Activated T-cell treated with anti-CD3 and anti-CD28 coated beads, Interleukin-2, amount 50 U/mL, for 4 hours (primary cell): ENCODE measurements at regions not wholly inside any gene's neighbourhood (a gene's known extent, or its start where the extent isn't known, plus 50 kb on each side); places are given as distances from the start of the nearest gene placed in this dataset.

Experiments
- ATAC-seq, 2 donors: fragments of 200-7000 bp; cut with Tn5 transposase; one replicate each; pipeline ENCODE4 v1.10.0; 2021
- DNase-seq: peaks from one replicate; pipeline ENCODE4 v3.0.0-alpha.2; 2020
- H3K27me3 Mint-ChIP-seq: one replicate; pipeline ENCODE4 v1.8.0; 2021; ENCODE audit warnings: low read depth, mixed read lengths
- H3K36me3 Mint-ChIP-seq: one replicate; pipeline ENCODE4 v1.8.0; 2022; ENCODE audit warnings: mixed read lengths; ENCODE audit not compliant: insufficient read depth
- H3K4me1 Mint-ChIP-seq: one replicate; pipeline ENCODE4 v1.8.0; 2021; ENCODE audit warnings: low read depth, mixed read lengths
- H3K4me3 Mint-ChIP-seq: one replicate; pipeline ENCODE4 v1.8.0; 2021; ENCODE audit warnings: mild to moderate bottlenecking, moderate library complexity, mixed read lengths
- H3K9me3 Mint-ChIP-seq: one replicate; pipeline ENCODE4 v1.8.0; 2021; ENCODE audit warnings: mixed read lengths

GRCh38 chr2:14930441-14930840 lies 297.9 kb downstream of the LRATD1 start:
- DNase-seq (no peak), ATAC-seq (no peak)
- H3K36me3 Mint-ChIP-seq: no peaks in the 10 kb centered on the region
- no peaks in the 10 kb centered on the region for H3K27me3 Mint-ChIP-seq
- no peaks in the 10 kb centered on the region for H3K4me1 Mint-ChIP-seq
- H3K4me3 Mint-ChIP-seq: no peak overlapping the region
- H3K9me3 Mint-ChIP-seq: no peaks in the 10 kb centered on the region

GRCh38 chr2:14932285-14932684 lies 299.8 kb downstream of the LRATD1 start:
- H3K9me3 Mint-ChIP-seq: peaks cover 6% of the 10 kb centered on the region
- H3K4me1 Mint-ChIP-seq: no peaks in the 10 kb centered on the region
- no peak for ATAC-seq
- no peaks in the 10 kb centered on the region for H3K36me3 Mint-ChIP-seq
- no peak overlapping the region for H3K4me3 Mint-ChIP-seq
- no peak for DNase-seq
- H3K27me3 Mint-ChIP-seq: no peaks in the 10 kb centered on the region

GRCh38 chr2:14933753-14934152 lies 301.2 kb downstream of the LRATD1 start:
- no peak for DNase-seq
- no peaks in the 10 kb centered on the region for H3K4me1 Mint-ChIP-seq
- H3K4me3 Mint-ChIP-seq: no peak overlapping the region
- peaks cover 6% of the 10 kb centered on the region for H3K9me3 Mint-ChIP-seq
- H3K36me3 Mint-ChIP-seq: no peaks in the 10 kb centered on the region
- no peaks in the 10 kb centered on the region for H3K27me3 Mint-ChIP-seq
- ATAC-seq: no peak

GRCh38 chr2:14936426-14936825 lies 303.9 kb downstream of the LRATD1 start:
- peaks cover 6% of the 10 kb centered on the region for H3K9me3 Mint-ChIP-seq
- H3K36me3 Mint-ChIP-seq: no peaks in the 10 kb centered on the region
- no peak overlapping the region for H3K4me3 Mint-ChIP-seq
- H3K4me1 Mint-ChIP-seq: no peaks in the 10 kb centered on the region
- H3K27me3 Mint-ChIP-seq: no peaks in the 10 kb centered on the region
- no peak for DNase-seq
- ATAC-seq: no peak

GRCh38 chr2:14937336-14937735 lies 304.8 kb downstream of the LRATD1 start:
- no peak for ATAC-seq
- no peak for DNase-seq
- H3K9me3 Mint-ChIP-seq: peaks cover 6% of the 10 kb centered on the region
- no peak overlapping the region for H3K4me3 Mint-ChIP-seq
- H3K4me1 Mint-ChIP-seq: no peaks in the 10 kb centered on the region
- no peaks in the 10 kb centered on the region for H3K36me3 Mint-ChIP-seq
- no peaks in the 10 kb centered on the region for H3K27me3 Mint-ChIP-seq

- ATAC-seq (no peak), DNase-seq (no peak)
- Mint-ChIP-seq H3K4me1 (no peaks in the 10 kb centered on the region), H3K4me3 (no peak overlapping the region), H3K36me3 (no peaks in the 10 kb centered on the region), H3K9me3 (peaks cover 10% of the 10 kb centered on the region), H3K27me3 (peaks cover 3% of the 10 kb centered on the region)
Observed at GRCh38 chr2:14941151-14941631, 308.7 kb downstream of the LRATD1 start.

GRCh38 chr2:14942987-14943386 lies 310.5 kb downstream of the LRATD1 start:
- H3K27me3 Mint-ChIP-seq: peaks cover 3% of the 10 kb centered on the region
- DNase-seq: no peak
- H3K36me3 Mint-ChIP-seq: no peaks in the 10 kb centered on the region
- no peak for ATAC-seq
- no peaks in the 10 kb centered on the region for H3K4me1 Mint-ChIP-seq
- peaks cover 4% of the 10 kb centered on the region for H3K9me3 Mint-ChIP-seq
- no peak overlapping the region for H3K4me3 Mint-ChIP-seq

- H3K27me3 Mint-ChIP-seq: peaks cover 3% of the 10 kb centered on the region
- ATAC-seq: no peak
Observed at GRCh38 chr2:14944562-14945346, 312.2 kb downstream of the LRATD1 start.

GRCh38 chr2:14951569-14952285 lies 319.2 kb downstream of the LRATD1 start:
- DNase-seq (no peak), ATAC-seq (no peak)
- Mint-ChIP-seq H3K9me3 (peaks cover 6% of the 10 kb centered on the region), H3K4me1 (no peaks in the 10 kb centered on the region), H3K36me3 (no peaks in the 10 kb centered on the region), H3K4me3 (no peak overlapping the region), H3K27me3 (no peaks in the 10 kb centered on the region)

More at GRCh38 chr2:14944562-14945346, 312.2 kb downstream of the LRATD1 start:
- no peak overlapping the region for H3K4me3 Mint-ChIP-seq
- no peaks in the 10 kb centered on the region for H3K4me1 Mint-ChIP-seq
- no peak for DNase-seq
- H3K36me3 Mint-ChIP-seq: no peaks in the 10 kb centered on the region
- peaks cover 4% of the 10 kb centered on the region for H3K9me3 Mint-ChIP-seq

GRCh38 chr2:14952400-14952963 lies 320.0 kb downstream of the LRATD1 start:
- H3K36me3 Mint-ChIP-seq: no peaks in the 10 kb centered on the region
- no peaks in the 10 kb centered on the region for H3K27me3 Mint-ChIP-seq
- peaks cover 6% of the 10 kb centered on the region for H3K9me3 Mint-ChIP-seq
- H3K4me1 Mint-ChIP-seq: no peaks in the 10 kb centered on the region
- no peak for ATAC-seq
- no peak for DNase-seq
- no peak overlapping the region for H3K4me3 Mint-ChIP-seq

- no peaks in the 10 kb centered on the region for H3K36me3 Mint-ChIP-seq
- H3K4me1 Mint-ChIP-seq: no peaks in the 10 kb centered on the region
- peaks cover 9% of the 10 kb centered on the region for H3K9me3 Mint-ChIP-seq
- no peak for DNase-seq
- no peak for ATAC-seq
- H3K27me3 Mint-ChIP-seq: peaks cover 2% of the 10 kb centered on the region
- no peak overlapping the region for H3K4me3 Mint-ChIP-seq
Observed at GRCh38 chr2:14960686-14961324, 328.3 kb downstream of the LRATD1 start.

- peaks cover 2% of the 10 kb centered on the region for H3K27me3 Mint-ChIP-seq
- H3K4me1 Mint-ChIP-seq: no peaks in the 10 kb centered on the region
- DNase-seq: no peak
- no peak for ATAC-seq
- no peaks in the 10 kb centered on the region for H3K9me3 Mint-ChIP-seq
- H3K4me3 Mint-ChIP-seq: no peak overlapping the region
- H3K36me3 Mint-ChIP-seq: no peaks in the 10 kb centered on the region
Observed at GRCh38 chr2:14967729-14968128, 335.2 kb downstream of the LRATD1 start.

GRCh38 chr2:14975381-14975780 lies 342.9 kb downstream of the LRATD1 start:
- Mint-ChIP-seq H3K4me1 (peaks cover 2% of the 10 kb centered on the region), H3K27me3 (peaks cover 2% of the 10 kb centered on the region), H3K9me3 (no peaks in the 10 kb centered on the region), H3K4me3 (no peak overlapping the region), H3K36me3 (no peaks in the 10 kb centered on the region)
- ATAC-seq (peak; percentile 59 to 80), DNase-seq (no peak)

GRCh38 chr2:14977021-14977420 lies 344.5 kb downstream of the LRATD1 start:
- H3K4me1 Mint-ChIP-seq: peaks cover 2% of the 10 kb centered on the region
- no peaks in the 10 kb centered on the region for H3K36me3 Mint-ChIP-seq
- H3K4me3 Mint-ChIP-seq: no peak overlapping the region
- no peaks in the 10 kb centered on the region for H3K9me3 Mint-ChIP-seq
- ATAC-seq: no peak
- H3K27me3 Mint-ChIP-seq: peaks cover 2% of the 10 kb centered on the region
- no peak for DNase-seq
